HuH-7.5 (cell line): ENCODE measurements at regions not wholly inside any gene's neighbourhood (a gene's known extent, or its start where the extent isn't known, plus 50 kb on each side); places are given as distances from the start of the nearest gene placed in this dataset.

Experiments
- DNase-seq: peaks from one replicate; pipeline ENCODE4 v3.0.0; 2011; ENCODE audit warnings: low spot score

GRCh38 chr2:29974086-29974485 lies 52.7 kb upstream of the ALK start:
- no peak for DNase-seq

- no peak for DNase-seq
Measured at GRCh38 chr2:29977284-29977683, 55.9 kb upstream of the ALK start.

- no peak for DNase-seq
Measured at GRCh38 chr2:29981402-29981801, 60.0 kb upstream of the ALK start.

- no peak for DNase-seq
Measured at GRCh38 chr2:29983308-29983707, 61.9 kb upstream of the ALK start.

- no peak for DNase-seq
Measured at GRCh38 chr2:29987146-29987545, 65.8 kb upstream of the ALK start.

- no peak for DNase-seq
Measured at GRCh38 chr2:29990129-29990528, 68.7 kb upstream of the ALK start.

GRCh38 chr2:29991086-29991485 lies 69.7 kb upstream of the ALK start:
- no peak for DNase-seq

GRCh38 chr2:29995241-29995640 lies 73.9 kb upstream of the ALK start:
- no peak for DNase-seq

- DNase-seq: no peak
Measured at GRCh38 chr2:30003128-30003527, 81.7 kb upstream of the ALK start.

GRCh38 chr2:30022444-30023071 lies 101.2 kb upstream of the ALK start:
- no peak for DNase-seq

- no peak for DNase-seq
Measured at GRCh38 chr2:30024281-30024680, 102.9 kb upstream of the ALK start.

- peak; percentile 33 for DNase-seq
Measured at GRCh38 chr2:30026091-30027055, 105.0 kb upstream of the ALK start.

- no peak for DNase-seq
Measured at GRCh38 chr2:30029804-30030203, 108.4 kb upstream of the ALK start.

- no peak for DNase-seq
Measured at GRCh38 chr2:30030361-30030760, 109.0 kb upstream of the ALK start.

GRCh38 chr2:30031184-30031583 lies 109.8 kb upstream of the ALK start:
- no peak for DNase-seq

GRCh38 chr2:30034052-30034775 lies 112.6 kb upstream of the YPEL5 start:
- DNase-seq: no peak

GRCh38 chr2:30037016-30037415 lies 109.8 kb upstream of the YPEL5 start:
- DNase-seq: no peak

- no peak for DNase-seq
Measured at GRCh38 chr2:30038419-30038818, 108.4 kb upstream of the YPEL5 start.

GRCh38 chr2:30039101-30039500 lies 107.7 kb upstream of the YPEL5 start:
- DNase-seq: no peak

- no peak for DNase-seq
Measured at GRCh38 chr2:30040147-30040546, 106.7 kb upstream of the YPEL5 start.

GRCh38 chr2:30041884-30042283 lies 104.9 kb upstream of the YPEL5 start:
- no peak for DNase-seq

- DNase-seq: no peak
Measured at GRCh38 chr2:30046396-30046795, 100.4 kb upstream of the YPEL5 start.

GRCh38 chr2:30046979-30047378 lies 99.8 kb upstream of the YPEL5 start:
- no peak for DNase-seq
